ENCODE measurements at regions not wholly inside any gene's neighbourhood (a gene's known extent, or its start where the extent isn't known, plus 50 kb on each side); places are given as distances from the start of the nearest gene placed in this dataset.

GRCh38 chr12:90021795-90022440, 313.3 kb upstream of the ATP2B1 start:
- no peak for TF ChIP-seq CTCF (IDR thresholded peaks at IDR 0.05)
- no peak for TF ChIP-seq POLR2A (IDR thresholded peaks at IDR 0.05)
